Retinal pigment epithelial cell (primary cell): ENCODE measurements at regions not wholly inside any gene's neighbourhood (a gene's known extent, or its start where the extent isn't known, plus 50 kb on each side); places are given as distances from the start of the nearest gene placed in this dataset.

Experiments
- DNase-seq: peaks from one replicate; pipeline ENCODE4 v3.0.0-alpha.2; 2010; ENCODE audit warnings: low read depth
- H3K4me3 ChIP-seq: 2 replicates; pipeline ENCODE4 v1.5.1; 2011; ENCODE audit warnings: mild to moderate bottlenecking, low read length, control low read depth, moderate library complexity
- TF ChIP-seq, protein P1 (sequence below): conservative IDR thresholded peaks from 2 replicates; pipeline ENCODE4 v1.5.1; 2011; ENCODE audit warnings: low read depth, low read length, control low read depth, inconsistent platforms

- no peak for DNase-seq
- H3K4me3 ChIP-seq = no peak overlapping the region
- TF ChIP-seq, protein P1, sequence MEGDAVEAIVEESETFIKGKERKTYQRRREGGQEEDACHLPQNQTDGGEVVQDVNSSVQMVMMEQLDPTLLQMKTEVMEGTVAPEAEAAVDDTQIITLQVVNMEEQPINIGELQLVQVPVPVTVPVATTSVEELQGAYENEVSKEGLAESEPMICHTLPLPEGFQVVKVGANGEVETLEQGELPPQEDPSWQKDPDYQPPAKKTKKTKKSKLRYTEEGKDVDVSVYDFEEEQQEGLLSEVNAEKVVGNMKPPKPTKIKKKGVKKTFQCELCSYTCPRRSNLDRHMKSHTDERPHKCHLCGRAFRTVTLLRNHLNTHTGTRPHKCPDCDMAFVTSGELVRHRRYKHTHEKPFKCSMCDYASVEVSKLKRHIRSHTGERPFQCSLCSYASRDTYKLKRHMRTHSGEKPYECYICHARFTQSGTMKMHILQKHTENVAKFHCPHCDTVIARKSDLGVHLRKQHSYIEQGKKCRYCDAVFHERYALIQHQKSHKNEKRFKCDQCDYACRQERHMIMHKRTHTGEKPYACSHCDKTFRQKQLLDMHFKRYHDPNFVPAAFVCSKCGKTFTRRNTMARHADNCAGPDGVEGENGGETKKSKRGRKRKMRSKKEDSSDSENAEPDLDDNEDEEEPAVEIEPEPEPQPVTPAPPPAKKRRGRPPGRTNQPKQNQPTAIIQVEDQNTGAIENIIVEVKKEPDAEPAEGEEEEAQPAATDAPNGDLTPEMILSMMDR = no peak
Measured at GRCh38 chr1:43065191-43065590, 106.5 kb upstream of the SLC2A1 start.

- DNase-seq = no peak
- no peak overlapping the region for H3K4me3 ChIP-seq
- TF ChIP-seq, protein P1 = no peak
Measured at GRCh38 chr1:43063394-43064219, 104.9 kb upstream of the SLC2A1 start.

GRCh38 chr1:43062527-43063095 lies 103.9 kb upstream of the SLC2A1 start:
- DNase-seq = no peak
- H3K4me3 ChIP-seq = no peak overlapping the region

DNA sequence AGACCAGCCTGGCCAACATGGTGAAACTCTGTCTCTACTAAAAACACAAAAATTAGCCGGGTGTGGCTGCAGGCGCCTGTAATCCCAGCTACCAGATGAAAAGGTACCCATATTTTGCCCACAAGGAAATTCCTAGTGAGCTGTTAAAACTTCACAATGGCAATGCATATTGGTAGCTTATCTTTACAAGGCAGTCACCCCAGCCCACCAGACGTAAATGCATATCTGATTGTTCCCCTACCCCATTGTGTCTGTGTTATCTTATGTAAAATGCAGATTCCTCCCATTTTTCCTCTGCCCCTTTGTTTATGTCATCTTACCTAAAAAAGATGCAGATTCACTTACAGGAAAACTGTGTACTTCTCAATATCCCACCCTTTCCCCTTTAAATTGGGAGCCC lies 103.1 kb upstream of the SLC2A1 start:
- TF ChIP-seq, protein P1 = no peak
- no peak for DNase-seq
- no peak overlapping the region for H3K4me3 ChIP-seq

More at GRCh38 chr1:43062527-43063095, 103.9 kb upstream of the SLC2A1 start:
- TF ChIP-seq, protein P1 = no peak

DNA sequence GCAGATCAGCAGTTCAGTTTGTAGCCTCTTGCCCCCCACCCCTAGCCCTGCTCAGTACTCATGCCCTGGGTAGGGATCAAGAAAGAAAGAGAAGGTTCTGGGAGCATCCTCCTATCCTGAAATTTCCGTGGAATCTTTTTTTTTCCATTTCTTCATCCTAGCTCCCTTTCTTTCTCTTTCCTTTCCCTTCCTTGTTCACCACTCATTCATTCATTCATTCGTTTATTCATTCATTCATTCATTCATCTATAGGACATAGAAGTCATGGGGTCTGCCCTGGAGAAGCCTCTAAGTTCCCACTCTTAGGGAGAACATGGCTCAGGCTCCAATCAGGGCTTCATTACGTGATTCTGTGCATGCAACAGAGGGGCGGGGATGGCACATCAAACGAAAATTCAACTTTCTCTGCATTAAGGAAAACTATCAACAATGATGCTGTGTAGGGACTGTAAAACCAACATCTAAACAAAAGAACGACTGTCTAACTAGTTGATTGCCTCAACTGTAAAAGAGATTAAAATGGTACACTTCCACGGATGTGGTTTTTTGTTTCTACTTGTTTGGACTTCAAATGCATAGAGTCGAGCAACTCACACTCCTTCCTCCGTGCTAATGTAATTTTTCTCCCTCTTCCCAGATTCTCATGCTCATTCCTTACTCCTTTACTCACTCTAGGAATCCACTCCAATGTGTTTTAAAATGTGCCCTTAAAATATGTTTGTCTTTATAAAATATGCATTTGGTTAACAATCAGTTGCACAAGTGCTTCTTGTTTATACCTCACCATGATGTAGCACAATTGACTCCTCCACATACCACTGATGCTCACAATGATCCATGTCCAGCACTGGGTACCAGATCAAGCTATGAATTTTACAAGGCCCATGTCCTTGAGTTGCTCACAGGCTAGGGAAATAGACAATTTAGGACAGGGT lies 101.2 kb upstream of the SLC2A1 start:
- no peak overlapping the region for H3K4me3 ChIP-seq
- TF ChIP-seq, protein P1 = no peak

GRCh38 chr1:43058545-43059360 lies 100.1 kb upstream of the SLC2A1 start:
- H3K4me3 ChIP-seq = peak overlapping the region; percentile 5
- peak; percentile 90 for DNase-seq
- TF ChIP-seq, protein P1 = no peak

More for the DNA sequence above, 101.2 kb upstream of the SLC2A1 start:
- DNase-seq = no peak
